ENCODE measurements at regions not wholly inside any gene's neighbourhood (a gene's known extent, or its start where the extent isn't known, plus 50 kb on each side); places are given as distances from the start of the nearest gene placed in this dataset.

DNA sequence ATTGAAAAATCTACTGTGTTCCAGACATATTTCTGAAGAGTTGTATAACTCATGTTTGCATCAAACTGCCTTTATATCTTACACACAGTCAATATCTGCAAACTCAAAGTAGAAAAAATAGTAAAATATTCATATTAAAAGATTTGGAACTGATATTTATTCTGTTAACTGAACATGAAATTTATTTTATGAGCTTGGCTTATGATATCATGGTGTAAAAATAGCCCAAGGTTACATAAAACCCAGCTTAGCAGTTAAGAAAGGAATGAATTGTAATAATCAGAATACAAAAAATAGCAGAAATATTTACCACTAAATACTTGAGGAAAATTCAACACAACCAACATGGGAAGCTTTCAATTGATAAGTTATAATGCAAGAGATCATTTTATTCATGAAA is 367.9 kb downstream of the FLRT2 start (continued):
- TF ChIP-seq, protein P1, sequence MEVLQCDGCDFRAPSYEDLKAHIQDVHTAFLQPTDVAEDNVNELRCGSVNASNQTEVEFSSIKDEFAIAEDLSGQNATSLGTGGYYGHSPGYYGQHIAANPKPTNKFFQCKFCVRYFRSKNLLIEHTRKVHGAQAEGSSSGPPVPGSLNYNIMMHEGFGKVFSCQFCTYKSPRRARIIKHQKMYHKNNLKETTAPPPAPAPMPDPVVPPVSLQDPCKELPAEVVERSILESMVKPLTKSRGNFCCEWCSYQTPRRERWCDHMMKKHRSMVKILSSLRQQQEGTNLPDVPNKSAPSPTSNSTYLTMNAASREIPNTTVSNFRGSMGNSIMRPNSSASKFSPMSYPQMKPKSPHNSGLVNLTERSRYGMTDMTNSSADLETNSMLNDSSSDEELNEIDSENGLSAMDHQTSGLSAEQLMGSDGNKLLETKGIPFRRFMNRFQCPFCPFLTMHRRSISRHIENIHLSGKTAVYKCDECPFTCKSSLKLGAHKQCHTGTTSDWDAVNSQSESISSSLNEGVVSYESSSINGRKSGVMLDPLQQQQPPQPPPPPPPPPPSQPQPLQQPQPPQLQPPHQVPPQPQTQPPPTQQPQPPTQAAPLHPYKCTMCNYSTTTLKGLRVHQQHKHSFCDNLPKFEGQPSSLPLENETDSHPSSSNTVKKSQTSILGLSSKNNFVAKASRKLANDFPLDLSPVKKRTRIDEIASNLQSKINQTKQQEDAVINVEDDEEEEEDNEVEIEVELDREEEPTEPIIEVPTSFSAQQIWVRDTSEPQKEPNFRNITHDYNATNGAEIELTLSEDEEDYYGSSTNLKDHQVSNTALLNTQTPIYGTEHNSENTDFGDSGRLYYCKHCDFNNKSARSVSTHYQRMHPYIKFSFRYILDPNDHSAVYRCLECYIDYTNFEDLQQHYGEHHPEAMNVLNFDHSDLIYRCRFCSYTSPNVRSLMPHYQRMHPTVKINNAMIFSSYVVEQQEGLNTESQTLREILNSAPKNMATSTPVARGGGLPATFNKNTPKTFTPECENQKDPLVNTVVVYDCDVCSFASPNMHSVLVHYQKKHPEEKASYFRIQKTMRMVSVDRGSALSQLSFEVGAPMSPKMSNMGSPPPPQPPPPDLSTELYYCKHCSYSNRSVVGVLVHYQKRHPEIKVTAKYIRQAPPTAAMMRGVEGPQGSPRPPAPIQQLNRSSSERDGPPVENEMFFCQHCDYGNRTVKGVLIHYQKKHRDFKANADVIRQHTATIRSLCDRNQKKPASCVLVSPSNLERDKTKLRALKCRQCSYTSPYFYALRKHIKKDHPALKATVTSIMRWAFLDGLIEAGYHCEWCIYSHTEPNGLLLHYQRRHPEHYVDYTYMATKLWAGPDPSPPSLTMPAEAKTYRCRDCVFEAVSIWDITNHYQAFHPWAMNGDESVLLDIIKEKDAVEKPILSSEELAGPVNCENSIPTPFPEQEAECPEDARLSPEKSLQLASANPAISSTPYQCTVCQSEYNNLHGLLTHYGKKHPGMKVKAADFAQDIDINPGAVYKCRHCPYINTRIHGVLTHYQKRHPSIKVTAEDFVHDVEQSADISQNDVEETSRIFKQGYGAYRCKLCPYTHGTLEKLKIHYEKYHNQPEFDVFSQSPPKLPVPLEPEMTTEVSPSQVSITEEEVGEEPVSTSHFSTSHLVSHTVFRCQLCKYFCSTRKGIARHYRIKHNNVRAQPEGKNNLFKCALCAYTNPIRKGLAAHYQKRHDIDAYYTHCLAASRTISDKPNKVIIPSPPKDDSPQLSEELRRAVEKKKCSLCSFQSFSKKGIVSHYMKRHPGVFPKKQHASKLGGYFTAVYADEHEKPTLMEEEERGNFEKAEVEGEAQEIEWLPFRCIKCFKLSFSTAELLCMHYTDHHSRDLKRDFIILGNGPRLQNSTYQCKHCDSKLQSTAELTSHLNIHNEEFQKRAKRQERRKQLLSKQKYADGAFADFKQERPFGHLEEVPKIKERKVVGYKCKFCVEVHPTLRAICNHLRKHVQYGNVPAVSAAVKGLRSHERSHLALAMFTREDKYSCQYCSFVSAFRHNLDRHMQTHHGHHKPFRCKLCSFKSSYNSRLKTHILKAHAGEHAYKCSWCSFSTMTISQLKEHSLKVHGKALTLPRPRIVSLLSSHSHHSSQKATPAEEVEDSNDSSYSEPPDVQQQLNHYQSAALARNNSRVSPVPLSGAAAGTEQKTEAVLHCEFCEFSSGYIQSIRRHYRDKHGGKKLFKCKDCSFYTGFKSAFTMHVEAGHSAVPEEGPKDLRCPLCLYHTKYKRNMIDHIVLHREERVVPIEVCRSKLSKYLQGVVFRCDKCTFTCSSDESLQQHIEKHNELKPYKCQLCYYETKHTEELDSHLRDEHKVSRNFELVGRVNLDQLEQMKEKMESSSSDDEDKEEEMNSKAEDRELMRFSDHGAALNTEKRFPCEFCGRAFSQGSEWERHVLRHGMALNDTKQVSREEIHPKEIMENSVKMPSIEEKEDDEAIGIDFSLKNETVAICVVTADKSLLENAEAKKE (CRISPR knock-in tag; IDR thresholded peaks at IDR 0.05), result no peak
- TF ChIP-seq JUNB (IDR thresholded peaks at IDR 0.05; ENCODE audit: unreplicated experiment) (no peak), POLR2AphosphoS5 (IDR thresholded peaks at IDR 0.05; ENCODE audit: low read depth) (no peak)

DNA sequence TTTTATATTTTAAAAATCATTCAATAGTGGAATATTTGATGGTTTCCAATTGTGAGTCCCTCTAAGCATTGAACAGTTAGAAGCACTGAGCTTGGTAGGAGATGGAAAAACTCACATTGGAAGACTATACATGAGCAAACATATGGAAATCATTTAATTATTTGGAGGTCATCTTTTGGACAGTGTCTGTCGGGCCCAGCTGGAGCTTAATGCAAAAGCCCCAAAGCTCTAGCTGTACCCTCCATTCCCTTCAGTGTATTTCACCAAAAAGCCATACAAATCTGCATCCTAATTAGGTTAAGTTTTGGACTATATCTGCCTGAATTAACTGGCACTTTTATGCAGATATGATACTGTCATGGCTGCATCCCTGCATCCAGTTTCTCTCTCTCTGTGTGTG is 365.7 kb downstream of the FLRT2 start:
- Histone ChIP-seq H3K4me2 (no peak overlapping the region), H3K79me2 (replicated peaks; ENCODE audit: insufficient read depth) (no peaks in the 10 kb centered on the region), H3K4me3 (no peak overlapping the region), H3K27ac (ENCODE audit: low read depth) (no peak overlapping the region), H3K9me2 (ENCODE audit: insufficient read depth) (no peaks in the 10 kb centered on the region), H3K4me1 (ENCODE audit: insufficient read depth) (peaks cover 12% of the 10 kb centered on the region), H3K36me3 (ENCODE audit: insufficient read depth) (no peaks in the 10 kb centered on the region), H3K27me3 (ENCODE audit: insufficient read depth) (no peaks in the 10 kb centered on the region), H3F3A (replicated peaks; ENCODE audit: low read depth) (no peaks in the 10 kb centered on the region), H4K20me1 (replicated peaks; ENCODE audit: insufficient read depth) (no peaks in the 10 kb centered on the region), H2AFZ (no peak overlapping the region)
- Mint-ChIP-seq H3K36me3 (ENCODE audit: low read depth) (no peaks in the 10 kb centered on the region), H3K27ac (no peak overlapping the region), H3K4me3 (no peak overlapping the region), H3K9me3 (no peaks in the 10 kb centered on the region), H3K27me3 (ENCODE audit: insufficient read depth, low read depth, poor library complexity) (no peaks in the 10 kb centered on the region), H3K4me1 (peaks cover 12% of the 10 kb centered on the region)
- ATAC-seq (no peak), DNase-seq (ENCODE audit: low spot score) (no peak)
- TF ChIP-seq EZH2 (IDR thresholded peaks at IDR 0.05; ENCODE audit: low read depth, unreplicated experiment), result no peak
- TF ChIP-seq, protein P2, sequence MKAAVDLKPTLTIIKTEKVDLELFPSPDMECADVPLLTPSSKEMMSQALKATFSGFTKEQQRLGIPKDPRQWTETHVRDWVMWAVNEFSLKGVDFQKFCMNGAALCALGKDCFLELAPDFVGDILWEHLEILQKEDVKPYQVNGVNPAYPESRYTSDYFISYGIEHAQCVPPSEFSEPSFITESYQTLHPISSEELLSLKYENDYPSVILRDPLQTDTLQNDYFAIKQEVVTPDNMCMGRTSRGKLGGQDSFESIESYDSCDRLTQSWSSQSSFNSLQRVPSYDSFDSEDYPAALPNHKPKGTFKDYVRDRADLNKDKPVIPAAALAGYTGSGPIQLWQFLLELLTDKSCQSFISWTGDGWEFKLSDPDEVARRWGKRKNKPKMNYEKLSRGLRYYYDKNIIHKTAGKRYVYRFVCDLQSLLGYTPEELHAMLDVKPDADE (IDR thresholded peaks at IDR 0.05), result no peak
- TF ChIP-seq POLR2AphosphoS5 (IDR thresholded peaks at IDR 0.05; ENCODE audit: low read depth), result no peak
- TF ChIP-seq, protein P1 (CRISPR knock-in tag; IDR thresholded peaks at IDR 0.05), result no peak
- no peak for TF ChIP-seq NANOG (IDR thresholded peaks at IDR 0.05; ENCODE audit: borderline replicate concordance)

All from GM23338 (cell line).